ENCODE measurements at regions not wholly inside any gene's neighbourhood (a gene's known extent, or its start where the extent isn't known, plus 50 kb on each side); places are given as distances from the start of the nearest gene placed in this dataset.

- peak in 2 of 3 donors; percentile 49 to 76 for DNase-seq
- Histone ChIP-seq H3K27me3 (no peaks in the 10 kb centered on the region), H3K4me3 (no peak overlapping the region), H3K4me1 (peaks cover 0 to 13% (median 0%) of the 10 kb centered on the region in 4 donors), H3K36me3 (no peaks in the 10 kb centered on the region), H3K27ac (no peak overlapping the region), H3K9me3 (no peaks in the 10 kb centered on the region)
- TF ChIP-seq CTCF (IDR thresholded peaks at IDR 0.05) (no peak), POLR2A (IDR thresholded peaks at IDR 0.05) (no peak)
Measured at GRCh38 chr17:79372470-79373238, 238.2 kb downstream of the RBFOX3 start.

- DNase-seq = no peak
- Histone ChIP-seq H3K27me3 (no peaks in the 10 kb centered on the region), H3K36me3 (no peaks in the 10 kb centered on the region), H3K9me3 (no peaks in the 10 kb centered on the region), H3K27ac (no peak overlapping the region), H3K4me1 (peaks cover 0 to 13% (median 0%) of the 10 kb centered on the region in 4 donors), H3K4me3 (no peak overlapping the region)
- no peak for TF ChIP-seq POLR2A (IDR thresholded peaks at IDR 0.05)
- no peak for TF ChIP-seq CTCF (IDR thresholded peaks at IDR 0.05)
Measured at GRCh38 chr17:79371984-79372383, 238.9 kb downstream of the RBFOX3 start.

GRCh38 chr17:79370594-79370993 lies 240.3 kb downstream of the RBFOX3 start:
- no peaks in the 10 kb centered on the region for H3K36me3 ChIP-seq
- peaks cover 0 to 13% (median 0%) of the 10 kb centered on the region in 4 donors for H3K4me1 ChIP-seq
- H3K27ac ChIP-seq = no peak overlapping the region
- H3K4me3 ChIP-seq = no peak overlapping the region
- no peaks in the 10 kb centered on the region for H3K9me3 ChIP-seq
- DNase-seq = no peak
- H3K27me3 ChIP-seq = no peaks in the 10 kb centered on the region
- no peak for TF ChIP-seq POLR2A (IDR thresholded peaks at IDR 0.05)
- no peak for TF ChIP-seq CTCF (IDR thresholded peaks at IDR 0.05)

- H3K27me3 ChIP-seq = no peaks in the 10 kb centered on the region
- TF ChIP-seq CTCF (IDR thresholded peaks at IDR 0.05) (no peak), POLR2A (IDR thresholded peaks at IDR 0.05) (no peak)
- no peak for DNase-seq
- H3K36me3 ChIP-seq = no peaks in the 10 kb centered on the region
- H3K4me3 ChIP-seq = no peak overlapping the region
- H3K27ac ChIP-seq = no peak overlapping the region
- H3K9me3 ChIP-seq = no peaks in the 10 kb centered on the region
- peaks cover 0 to 13% (median 0%) of the 10 kb centered on the region in 4 donors for H3K4me1 ChIP-seq
Measured at GRCh38 chr17:79370126-79370525, 240.7 kb downstream of the RBFOX3 start.

GRCh38 chr17:79369532-79369931 lies 241.3 kb downstream of the RBFOX3 start:
- Histone ChIP-seq H3K36me3 (no peaks in the 10 kb centered on the region), H3K4me3 (no peak overlapping the region), H3K9me3 (no peaks in the 10 kb centered on the region), H3K27ac (no peak overlapping the region), H3K27me3 (no peaks in the 10 kb centered on the region), H3K4me1 (peaks cover 0 to 13% (median 0%) of the 10 kb centered on the region in 4 donors)
- no peak for DNase-seq
- TF ChIP-seq CTCF (IDR thresholded peaks at IDR 0.05) (no peak), POLR2A (IDR thresholded peaks at IDR 0.05) (no peak)
